ENCODE measurements at regions not wholly inside any gene's neighbourhood (a gene's known extent, or its start where the extent isn't known, plus 50 kb on each side); places are given as distances from the start of the nearest gene placed in this dataset.

DNA sequence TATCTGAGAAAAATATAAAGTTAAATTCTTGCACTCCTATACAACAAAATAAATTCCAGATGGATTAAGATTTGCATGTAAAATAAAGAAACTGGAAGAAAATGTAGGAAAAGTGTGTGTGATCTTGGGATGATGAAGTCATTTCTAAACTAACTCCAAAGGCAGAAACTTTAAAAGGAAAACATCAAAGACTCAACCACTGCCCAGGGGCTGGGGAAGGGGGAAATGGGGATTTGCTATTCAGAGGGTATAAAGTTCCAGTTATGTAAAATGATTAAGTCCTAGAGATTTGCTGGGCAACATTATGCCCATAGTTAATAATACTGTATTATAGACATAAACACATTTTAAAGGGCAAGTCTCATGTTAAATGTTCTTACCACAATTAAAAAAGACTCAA, 254.5 kb downstream of the DEPDC1B start (continued):
- TF ChIP-seq SIX4 (CRISPR knock-in tag; IDR thresholded peaks at IDR 0.05) (no peak), EP300 (IDR thresholded peaks at IDR 0.05; ENCODE audit: low read depth in 2 of 2, low read length in 2 of 2) (peak in 1 of 2 experiments; percentile 54; a peak in 1 of 4 replicates), EP300 (CRISPR knock-in tag; IDR thresholded peaks at IDR 0.05; ENCODE audit: borderline replicate concordance) (no peak), SALL2 (CRISPR knock-in tag; IDR thresholded peaks at IDR 0.05) (no peak), CHD4 (IDR thresholded peaks at IDR 0.05; ENCODE audit: borderline replicate concordance, low read length) (no peak), SOX13 (IDR thresholded peaks at IDR 0.05) (no peak), SOX13 (CRISPR knock-in tag; conservative IDR thresholded peaks at IDR 0.05 in 1 of 2, IDR thresholded peaks at IDR 0.05 in 1 of 2) (no peak), CENPT (CRISPR knock-in tag; IDR thresholded peaks at IDR 0.05; ENCODE audit: low read depth) (no peak), ISX (CRISPR knock-in tag; conservative IDR thresholded peaks at IDR 0.05) (no peak), PHF21A (CRISPR knock-in tag; IDR thresholded peaks at IDR 0.05) (no peak), MYC (CRISPR knock-in tag; IDR thresholded peaks at IDR 0.05; ENCODE audit: borderline replicate concordance) (no peak), GTF3A (CRISPR knock-in tag; conservative IDR thresholded peaks at IDR 0.05) (no peak), CBX1 (IDR thresholded peaks at IDR 0.05; ENCODE audit: low read depth) (no peak), MLX (CRISPR knock-in tag; IDR thresholded peaks at IDR 0.05) (no peak)
- TF ChIP-seq, protein P1, sequence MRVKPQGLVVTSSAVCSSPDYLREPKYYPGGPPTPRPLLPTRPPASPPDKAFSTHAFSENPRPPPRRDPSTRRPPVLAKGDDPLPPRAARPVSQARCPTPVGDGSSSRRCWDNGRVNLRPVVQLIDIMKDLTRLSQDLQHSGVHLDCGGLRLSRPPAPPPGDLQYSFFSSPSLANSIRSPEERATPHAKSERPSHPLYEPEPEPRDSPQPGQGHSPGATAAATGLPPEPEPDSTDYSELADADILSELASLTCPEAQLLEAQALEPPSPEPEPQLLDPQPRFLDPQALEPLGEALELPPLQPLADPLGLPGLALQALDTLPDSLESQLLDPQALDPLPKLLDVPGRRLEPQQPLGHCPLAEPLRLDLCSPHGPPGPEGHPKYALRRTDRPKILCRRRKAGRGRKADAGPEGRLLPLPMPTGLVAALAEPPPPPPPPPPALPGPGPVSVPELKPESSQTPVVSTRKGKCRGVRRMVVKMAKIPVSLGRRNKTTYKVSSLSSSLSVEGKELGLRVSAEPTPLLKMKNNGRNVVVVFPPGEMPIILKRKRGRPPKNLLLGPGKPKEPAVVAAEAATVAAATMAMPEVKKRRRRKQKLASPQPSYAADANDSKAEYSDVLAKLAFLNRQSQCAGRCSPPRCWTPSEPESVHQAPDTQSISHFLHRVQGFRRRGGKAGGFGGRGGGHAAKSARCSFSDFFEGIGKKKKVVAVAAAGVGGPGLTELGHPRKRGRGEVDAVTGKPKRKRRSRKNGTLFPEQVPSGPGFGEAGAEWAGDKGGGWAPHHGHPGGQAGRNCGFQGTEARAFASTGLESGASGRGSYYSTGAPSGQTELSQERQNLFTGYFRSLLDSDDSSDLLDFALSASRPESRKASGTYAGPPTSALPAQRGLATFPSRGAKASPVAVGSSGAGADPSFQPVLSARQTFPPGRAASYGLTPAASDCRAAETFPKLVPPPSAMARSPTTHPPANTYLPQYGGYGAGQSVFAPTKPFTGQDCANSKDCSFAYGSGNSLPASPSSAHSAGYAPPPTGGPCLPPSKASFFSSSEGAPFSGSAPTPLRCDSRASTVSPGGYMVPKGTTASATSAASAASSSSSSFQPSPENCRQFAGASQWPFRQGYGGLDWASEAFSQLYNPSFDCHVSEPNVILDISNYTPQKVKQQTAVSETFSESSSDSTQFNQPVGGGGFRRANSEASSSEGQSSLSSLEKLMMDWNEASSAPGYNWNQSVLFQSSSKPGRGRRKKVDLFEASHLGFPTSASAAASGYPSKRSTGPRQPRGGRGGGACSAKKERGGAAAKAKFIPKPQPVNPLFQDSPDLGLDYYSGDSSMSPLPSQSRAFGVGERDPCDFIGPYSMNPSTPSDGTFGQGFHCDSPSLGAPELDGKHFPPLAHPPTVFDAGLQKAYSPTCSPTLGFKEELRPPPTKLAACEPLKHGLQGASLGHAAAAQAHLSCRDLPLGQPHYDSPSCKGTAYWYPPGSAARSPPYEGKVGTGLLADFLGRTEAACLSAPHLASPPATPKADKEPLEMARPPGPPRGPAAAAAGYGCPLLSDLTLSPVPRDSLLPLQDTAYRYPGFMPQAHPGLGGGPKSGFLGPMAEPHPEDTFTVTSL (CRISPR knock-in tag; IDR thresholded peaks at IDR 0.05; ENCODE audit: borderline replicate concordance) = peak; percentile 25; the same call in 1 of the 2 replicates
